GM13976 (cell line): ENCODE measurements at regions not wholly inside any gene's neighbourhood (a gene's known extent, or its start where the extent isn't known, plus 50 kb on each side); places are given as distances from the start of the nearest gene placed in this dataset.

Source experiments
- DNase-seq: peaks from one replicate; pipeline ENCODE4 v3.0.0; 2012; ENCODE audit warnings: low spot score
- CTCF ChIP-seq: IDR thresholded peaks from 2 replicates; pipeline ENCODE4 v1.5.1; 2012; ENCODE audit warnings: borderline replicate concordance, mild to moderate bottlenecking; ENCODE audit not compliant: insufficient read depth; ENCODE audit errors: extremely low read depth, missing control alignments, control extremely low read depth
- in situ Hi-C: fragments of 300-500 bp; cut with MboI; formaldehyde crosslinking; loops from one replicate; pipeline ENCODE4 v1.12.0; 2022; ENCODE audit warnings: low sequenced_read_pairs, mixed read lengths, inconsistent platforms; ENCODE audit not compliant: unreplicated experiment

DNA sequence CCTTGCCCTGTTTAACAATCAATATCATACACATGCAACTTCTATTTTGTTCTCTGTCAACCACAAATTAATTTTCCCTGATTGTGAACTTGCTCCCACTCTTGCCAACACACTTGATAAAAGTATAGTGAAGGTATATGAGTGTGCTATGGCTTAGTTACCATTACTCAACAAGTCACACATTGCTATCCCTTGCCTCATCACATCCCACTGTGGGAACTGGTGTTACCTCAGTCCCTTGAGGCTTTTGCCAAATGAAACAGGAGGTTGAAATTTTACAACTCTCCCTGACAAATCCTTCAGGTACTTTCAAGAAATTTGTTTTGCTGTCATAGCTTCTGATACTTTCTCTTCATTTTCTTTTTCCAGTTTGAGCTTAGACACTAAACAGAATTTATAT lies 472.5 kb upstream of the SEMA3D start:
- no peak for TF ChIP-seq CTCF
- DNase-seq = no peak
- in situ Hi-C loops = no loop called here

DNA sequence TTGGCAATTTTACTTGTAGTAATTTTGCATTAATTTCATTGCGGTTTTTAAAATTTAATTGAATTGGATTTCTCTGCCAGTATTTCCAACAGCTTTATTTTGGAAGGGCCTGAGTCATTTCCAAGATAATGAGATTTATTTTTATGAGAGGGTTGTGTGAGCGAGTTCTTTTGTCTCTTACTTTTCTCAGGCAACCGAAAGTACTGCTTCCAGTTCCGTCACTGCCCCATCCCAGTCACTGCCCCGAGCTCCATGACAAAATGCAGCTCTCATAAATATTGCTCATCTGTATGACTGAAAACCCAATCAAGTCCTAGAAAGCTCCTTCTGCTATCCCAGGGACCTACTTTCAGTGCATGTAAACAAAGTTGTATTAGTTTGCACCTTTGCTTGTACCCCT lies 468.4 kb upstream of the SEMA3D start:
- no peak for DNase-seq
- TF ChIP-seq CTCF = no peak
- in situ Hi-C loops = no loop called here

- in situ Hi-C loops = no loop called here
- no peak for DNase-seq
- no peak for TF ChIP-seq CTCF
Observed at GRCh38 chr7:85644272-85644671, 457.4 kb upstream of the SEMA3D start.

DNA sequence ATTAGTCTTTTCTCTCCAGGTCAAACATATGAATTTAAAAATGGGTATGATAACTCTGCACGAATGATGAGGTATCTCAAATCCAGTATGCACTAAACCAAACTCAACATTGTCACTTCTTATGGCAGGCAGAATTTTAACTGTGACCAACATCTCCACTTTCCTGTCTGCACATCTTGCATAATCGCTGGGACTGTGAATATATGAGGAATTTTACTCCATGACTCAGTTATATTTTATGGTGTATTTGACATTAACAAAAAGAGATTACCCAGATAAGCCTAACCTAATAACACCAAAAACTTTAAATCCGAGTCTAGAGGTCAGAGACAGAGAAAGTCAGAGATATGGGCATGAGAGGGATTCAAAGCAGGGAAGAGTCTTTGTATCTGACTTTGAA lies 454.5 kb upstream of the SEMA3D start:
- TF ChIP-seq CTCF = no peak
- no peak for DNase-seq
- in situ Hi-C loops = no loop called here

GRCh38 chr7:85638394-85638793 lies 451.5 kb upstream of the SEMA3D start:
- no peak for DNase-seq
- in situ Hi-C loops = no loop called here
- no peak for TF ChIP-seq CTCF

GRCh38 chr7:85634951-85635350 lies 448.1 kb upstream of the SEMA3D start:
- DNase-seq = no peak
- TF ChIP-seq CTCF = no peak
- in situ Hi-C loops = no loop called here
